IPS-15b (cell line): ENCODE measurements at regions not wholly inside any gene's neighbourhood (a gene's known extent, or its start where the extent isn't known, plus 50 kb on each side); places are given as distances from the start of the nearest gene placed in this dataset.

Experiments used
- H3K27me3 ChIP-seq: one replicate; pipeline ENCODE4 v1.6.1; 2013; ENCODE audit warnings: low read length; ENCODE audit not compliant: control insufficient read depth, insufficient read depth
- H3K36me3 ChIP-seq: one replicate; pipeline ENCODE4 v1.6.1; 2013; ENCODE audit warnings: low read length; ENCODE audit not compliant: control insufficient read depth, insufficient read depth
- H3K4me1 ChIP-seq: one replicate; pipeline ENCODE4 v1.6.1; 2013; ENCODE audit warnings: mild to moderate bottlenecking, low read length; ENCODE audit not compliant: control insufficient read depth, insufficient read depth
- H3K4me3 ChIP-seq: one replicate; pipeline ENCODE4 v1.5.1; 2013; ENCODE audit warnings: low read depth, low read length
- H3K9ac ChIP-seq: one replicate; pipeline ENCODE4 v1.6.1; 2013; ENCODE audit warnings: low read depth, mild to moderate bottlenecking, low read length
- H3K9me3 ChIP-seq: one replicate; pipeline ENCODE4 v1.6.1; 2013; ENCODE audit warnings: mild to moderate bottlenecking, low read length; ENCODE audit not compliant: control insufficient read depth, insufficient read depth

- Histone ChIP-seq H3K4me1 (no peaks in the 10 kb centered on the region), H3K9me3 (no peaks in the 10 kb centered on the region), H3K36me3 (no peaks in the 10 kb centered on the region), H3K9ac (no peak overlapping the region), H3K27me3 (no peaks in the 10 kb centered on the region), H3K4me3 (no peak overlapping the region)
Measured at GRCh38 chr22:49613511-49614270, 214.0 kb downstream of the BRD1 start.

- Histone ChIP-seq H3K27me3 (no peaks in the 10 kb centered on the region), H3K9ac (no peak overlapping the region), H3K4me1 (no peaks in the 10 kb centered on the region), H3K9me3 (no peaks in the 10 kb centered on the region), H3K36me3 (no peaks in the 10 kb centered on the region), H3K4me3 (no peak overlapping the region)
Measured at GRCh38 chr22:49613108-49613507, 214.6 kb downstream of the BRD1 start.

DNA sequence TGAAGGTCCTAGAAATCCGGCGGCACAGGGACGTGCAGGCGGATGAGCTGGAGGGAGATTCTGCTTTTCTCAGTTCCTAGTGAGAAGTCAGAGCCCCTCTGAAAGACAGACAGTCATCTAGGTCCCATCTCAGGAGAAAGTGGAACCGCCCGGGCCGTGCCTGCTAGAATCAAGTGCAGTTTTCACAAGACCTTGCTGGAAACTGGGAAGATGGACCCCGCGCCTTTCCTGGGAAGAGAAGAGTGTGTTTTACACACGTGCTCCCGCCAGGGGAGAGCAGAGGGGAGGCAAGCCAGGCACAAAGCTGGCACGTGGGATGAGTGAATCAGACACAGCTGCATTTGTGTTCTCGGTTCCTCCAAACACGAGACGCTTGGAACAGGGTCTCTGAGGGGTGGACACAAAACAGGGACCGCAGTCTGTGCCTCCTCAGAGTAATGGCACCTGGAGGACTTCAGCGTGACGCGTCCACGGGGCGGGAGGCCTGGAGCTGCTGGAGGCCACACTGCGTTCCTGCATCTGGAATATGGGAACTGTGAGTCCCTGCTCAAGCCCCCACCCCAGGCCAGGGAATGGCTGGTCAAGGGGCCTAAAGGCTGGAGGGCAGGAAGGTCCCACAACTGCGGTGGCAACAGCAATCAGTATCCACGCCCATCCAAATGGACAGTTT, 218.3 kb downstream of the BRD1 start:
- Histone ChIP-seq H3K27me3 (no peaks in the 10 kb centered on the region), H3K4me3 (no peak overlapping the region), H3K9me3 (peaks cover 8% of the 10 kb centered on the region), H3K36me3 (no peaks in the 10 kb centered on the region), H3K4me1 (no peaks in the 10 kb centered on the region), H3K9ac (no peak overlapping the region)

GRCh38 chr22:49608660-49609059, 219.0 kb downstream of the BRD1 start:
- Histone ChIP-seq H3K36me3 (no peaks in the 10 kb centered on the region), H3K27me3 (no peaks in the 10 kb centered on the region), H3K4me3 (no peak overlapping the region), H3K9me3 (peaks cover 8% of the 10 kb centered on the region), H3K4me1 (no peaks in the 10 kb centered on the region), H3K9ac (no peak overlapping the region)

DNA sequence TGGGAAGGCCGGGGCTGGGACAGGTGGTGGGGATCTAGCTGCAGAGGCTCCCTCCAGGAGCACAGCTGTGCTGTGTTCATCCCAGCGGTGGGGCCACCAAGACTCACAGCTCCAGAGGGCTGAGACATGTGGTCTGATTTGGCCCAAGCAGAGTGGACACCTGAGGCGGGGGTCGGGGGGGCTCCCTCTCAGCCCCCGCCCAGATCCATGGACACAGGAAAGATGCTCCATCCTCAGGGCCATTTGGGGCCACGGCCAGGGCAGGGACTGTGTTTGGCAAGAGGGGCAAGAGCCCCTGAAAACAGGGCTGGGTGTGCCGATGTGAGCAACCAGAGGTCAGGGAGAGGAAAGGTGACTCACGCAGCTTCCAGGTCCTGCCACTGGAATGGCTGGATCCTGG, 219.4 kb downstream of the BRD1 start:
- Histone ChIP-seq H3K27me3 (no peaks in the 10 kb centered on the region), H3K4me3 (no peak overlapping the region), H3K9me3 (peaks cover 8% of the 10 kb centered on the region), H3K4me1 (no peaks in the 10 kb centered on the region), H3K36me3 (no peaks in the 10 kb centered on the region), H3K9ac (no peak overlapping the region)

DNA sequence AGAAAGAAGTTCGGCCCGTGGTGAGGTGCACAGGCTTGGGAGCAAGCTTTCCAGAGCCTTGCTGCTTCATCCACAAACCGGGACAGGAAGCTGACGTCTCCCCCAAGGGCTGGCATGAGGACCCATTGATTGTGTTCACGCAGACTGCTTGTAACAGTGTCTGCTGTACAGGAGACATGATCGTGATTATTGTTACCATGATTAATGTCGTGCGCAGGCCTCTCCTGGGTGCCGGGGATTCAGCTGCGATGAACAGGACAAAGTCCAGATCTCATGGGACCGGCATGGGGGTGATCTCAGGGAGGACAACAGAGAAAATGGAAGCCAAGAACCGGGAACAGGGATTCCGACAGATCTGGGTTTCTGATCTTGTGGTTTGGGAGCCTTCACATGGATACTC, 219.9 kb downstream of the BRD1 start:
- H3K36me3 ChIP-seq: no peaks in the 10 kb centered on the region
- no peaks in the 10 kb centered on the region for H3K27me3 ChIP-seq
- H3K4me1 ChIP-seq: no peaks in the 10 kb centered on the region
- no peak overlapping the region for H3K4me3 ChIP-seq
- H3K9me3 ChIP-seq: peaks cover 8% of the 10 kb centered on the region
- no peak overlapping the region for H3K9ac ChIP-seq

- Histone ChIP-seq H3K36me3 (no peaks in the 10 kb centered on the region), H3K4me3 (no peak overlapping the region), H3K9ac (no peak overlapping the region), H3K27me3 (no peaks in the 10 kb centered on the region), H3K4me1 (no peaks in the 10 kb centered on the region), H3K9me3 (peaks cover 8% of the 10 kb centered on the region)
Measured at GRCh38 chr22:49606562-49607290, 220.9 kb downstream of the BRD1 start.

- H3K4me3 ChIP-seq: no peak overlapping the region
- no peak overlapping the region for H3K9ac ChIP-seq
- no peaks in the 10 kb centered on the region for H3K27me3 ChIP-seq
- H3K4me1 ChIP-seq: no peaks in the 10 kb centered on the region
- H3K36me3 ChIP-seq: no peaks in the 10 kb centered on the region
- H3K9me3 ChIP-seq: peaks cover 8% of the 10 kb centered on the region
Measured at GRCh38 chr22:49604732-49605302, 222.9 kb downstream of the BRD1 start.

- peaks cover 8% of the 10 kb centered on the region for H3K9me3 ChIP-seq
- no peaks in the 10 kb centered on the region for H3K4me1 ChIP-seq
- H3K4me3 ChIP-seq: no peak overlapping the region
- H3K9ac ChIP-seq: no peak overlapping the region
- no peaks in the 10 kb centered on the region for H3K36me3 ChIP-seq
- H3K27me3 ChIP-seq: no peaks in the 10 kb centered on the region
Measured at GRCh38 chr22:49603016-49603415, 224.7 kb downstream of the BRD1 start.

GRCh38 chr22:49602481-49602880, 225.2 kb downstream of the BRD1 start:
- no peaks in the 10 kb centered on the region for H3K27me3 ChIP-seq
- no peaks in the 10 kb centered on the region for H3K36me3 ChIP-seq

DNA sequence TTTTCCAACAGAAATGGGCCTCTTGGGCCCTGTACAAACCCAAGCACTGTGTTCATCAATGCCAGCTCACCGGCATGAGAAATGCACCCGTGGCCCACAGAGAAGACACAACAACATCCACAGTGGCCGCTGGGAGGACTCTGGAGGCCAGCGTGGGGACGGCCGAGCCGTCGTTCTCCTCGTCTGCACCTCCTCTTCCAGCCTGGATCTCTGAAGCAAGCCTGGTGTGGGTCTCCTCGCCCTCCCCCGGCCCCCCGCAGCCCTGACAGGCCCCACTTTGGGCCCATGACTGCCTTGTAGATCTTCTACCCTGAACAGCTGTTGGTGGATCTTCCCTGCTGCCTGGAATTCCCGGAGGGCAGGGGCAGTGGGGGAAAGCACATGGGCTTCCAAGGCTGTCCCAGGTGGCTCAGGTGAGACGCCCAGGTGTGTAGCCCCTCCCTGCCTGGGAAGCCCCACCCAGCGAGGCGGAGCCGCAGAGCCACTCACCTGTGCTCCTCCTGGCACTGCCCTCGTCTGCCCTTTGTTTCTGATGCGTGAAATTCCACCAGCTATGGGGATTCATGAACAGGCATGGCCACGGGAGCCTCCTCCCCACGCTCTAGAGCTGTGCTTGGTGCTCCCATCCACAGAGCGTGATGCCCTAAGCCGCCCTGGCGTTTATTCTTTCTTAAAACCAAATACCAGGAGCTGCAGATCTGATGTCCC, 225.9 kb downstream of the BRD1 start:
- Histone ChIP-seq H3K4me1 (no peaks in the 10 kb centered on the region), H3K27me3 (no peaks in the 10 kb centered on the region), H3K9me3 (peaks cover 8% of the 10 kb centered on the region), H3K36me3 (no peaks in the 10 kb centered on the region), H3K4me3 (no peak overlapping the region), H3K9ac (no peak overlapping the region)

More at GRCh38 chr22:49602481-49602880, 225.2 kb downstream of the BRD1 start:
- H3K4me3 ChIP-seq: no peak overlapping the region
- no peaks in the 10 kb centered on the region for H3K4me1 ChIP-seq
- no peak overlapping the region for H3K9ac ChIP-seq
- H3K9me3 ChIP-seq: peaks cover 8% of the 10 kb centered on the region
